ENCODE measurements at regions not wholly inside any gene's neighbourhood (a gene's known extent, or its start where the extent isn't known, plus 50 kb on each side); places are given as distances from the start of the nearest gene placed in this dataset.

DNA sequence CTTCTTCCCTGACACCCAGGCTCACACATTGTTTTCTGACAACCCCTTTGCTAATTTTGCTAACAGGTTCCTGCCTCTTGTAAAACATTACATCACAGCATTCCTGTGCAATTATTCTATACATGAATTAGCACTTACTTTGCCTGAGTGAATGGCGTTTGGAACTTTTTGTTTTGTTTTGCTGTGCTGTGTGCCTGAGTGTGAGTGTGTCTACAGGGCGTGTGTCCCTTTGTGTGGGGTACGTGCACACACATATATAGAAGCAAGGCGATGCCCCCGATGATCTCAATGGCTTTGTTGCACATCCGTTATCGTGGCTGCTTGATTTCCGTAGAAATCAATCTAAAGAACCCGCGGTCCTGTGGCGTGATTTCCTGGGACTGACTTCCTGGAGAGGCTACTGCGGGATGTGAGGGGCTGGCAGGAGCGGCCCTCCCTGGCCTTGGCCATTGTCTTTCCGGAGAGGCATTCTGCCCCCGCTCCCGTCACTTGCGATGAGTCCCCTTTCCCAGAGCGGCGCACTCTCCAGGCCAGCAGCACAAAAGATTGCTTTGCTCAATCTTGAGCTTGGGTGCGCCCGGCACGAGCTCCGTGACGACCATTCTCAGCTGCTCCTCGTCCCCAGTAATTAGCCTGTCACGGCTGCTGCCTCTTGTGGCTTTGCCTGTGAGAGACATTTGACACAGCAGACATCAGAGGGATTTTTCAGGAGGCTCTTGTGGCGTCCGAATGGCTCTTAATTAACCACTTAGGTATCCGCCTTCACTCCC lies 398.1 kb upstream of the IRX1 start:
- DNase-seq, result no peak
- H3K9me3 Mint-ChIP-seq, result peaks cover 0 to 2% of the 10 kb centered on the region in 2 donors
- H3K27ac Mint-ChIP-seq, result no peak overlapping the region
- no peaks in the 10 kb centered on the region for H3K4me1 Mint-ChIP-seq (ENCODE audit: low read depth)
- no peaks in the 10 kb centered on the region for H3K36me3 Mint-ChIP-seq (ENCODE audit: insufficient read depth in 2 of 2)
- no peak for ATAC-seq (replicated peaks in 1 of 2)
- H3K27me3 Mint-ChIP-seq (ENCODE audit: low read depth), result peaks cover 18% of the 10 kb centered on the region
- H3K4me3 Mint-ChIP-seq, result no peak overlapping the region

DNA sequence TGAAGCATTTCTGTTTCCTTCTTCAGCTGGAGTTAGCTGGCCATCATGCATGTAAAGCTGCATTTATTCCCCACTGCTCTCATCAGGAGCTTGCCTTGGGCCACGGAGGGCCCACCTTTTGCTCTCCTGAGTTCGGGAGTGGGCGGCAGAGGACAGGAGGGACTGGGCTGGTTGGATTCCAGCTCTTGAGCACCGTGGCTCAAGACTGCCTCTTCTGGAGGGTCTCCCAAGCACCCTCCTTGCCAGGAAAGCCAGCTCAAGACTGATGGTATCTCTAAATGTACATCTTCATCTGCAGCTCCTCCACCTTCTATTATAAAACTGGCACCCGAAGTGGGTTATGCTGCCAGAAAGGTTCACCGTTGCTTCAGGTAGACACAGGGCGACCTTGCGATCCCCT lies 399.6 kb upstream of the IRX1 start:
- H3K4me3 Mint-ChIP-seq, result no peak overlapping the region
- DNase-seq (no peak), ATAC-seq (replicated peaks in 1 of 2) (no peak)
- no peaks in the 10 kb centered on the region for H3K36me3 Mint-ChIP-seq (ENCODE audit: insufficient read depth in 2 of 2)
- H3K27ac Mint-ChIP-seq, result no peak overlapping the region
- H3K4me1 Mint-ChIP-seq (ENCODE audit: low read depth), result no peaks in the 10 kb centered on the region
- H3K9me3 Mint-ChIP-seq, result no peaks in the 10 kb centered on the region
- peaks cover 18% of the 10 kb centered on the region for H3K27me3 Mint-ChIP-seq (ENCODE audit: low read depth)

DNA sequence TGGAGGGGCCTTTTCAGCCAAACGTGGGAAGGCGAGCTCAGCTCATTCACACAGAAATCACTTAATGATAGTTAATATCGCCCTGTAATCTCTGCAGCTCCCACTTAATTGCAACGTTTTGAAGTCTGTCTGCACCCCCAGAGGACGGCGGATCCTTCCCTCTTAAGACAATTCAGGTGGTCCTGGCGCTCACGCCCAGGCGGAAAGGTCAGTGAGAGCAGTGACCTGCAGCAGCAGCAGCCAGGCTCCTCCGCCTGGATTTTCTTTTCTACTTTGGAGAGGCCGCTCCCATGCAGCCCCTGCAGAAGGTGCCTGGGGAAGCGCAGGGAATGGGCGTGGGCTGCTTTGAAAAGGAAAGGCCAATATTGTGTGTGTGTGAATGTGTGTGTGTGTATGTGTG lies 400.9 kb upstream of the IRX1 start:
- Mint-ChIP-seq H3K27ac (no peak overlapping the region), H3K9me3 (no peaks in the 10 kb centered on the region), H3K4me3 (no peak overlapping the region), H3K4me1 (ENCODE audit: low read depth) (no peaks in the 10 kb centered on the region), H3K27me3 (ENCODE audit: low read depth) (peaks cover 18% of the 10 kb centered on the region), H3K36me3 (ENCODE audit: insufficient read depth in 2 of 2) (no peaks in the 10 kb centered on the region)
- DNase-seq (no peak), ATAC-seq (replicated peaks in 1 of 2) (no peak)

GRCh38 chr5:3194271-3194670 lies 401.4 kb upstream of the IRX1 start:
- Mint-ChIP-seq H3K27me3 (ENCODE audit: low read depth) (peaks cover 18% of the 10 kb centered on the region), H3K27ac (no peak overlapping the region), H3K36me3 (ENCODE audit: insufficient read depth in 2 of 2) (no peaks in the 10 kb centered on the region), H3K9me3 (no peaks in the 10 kb centered on the region), H3K4me1 (ENCODE audit: low read depth) (no peaks in the 10 kb centered on the region), H3K4me3 (no peak overlapping the region)
- no peak for DNase-seq
- no peak for ATAC-seq (replicated peaks in 1 of 2)

DNA sequence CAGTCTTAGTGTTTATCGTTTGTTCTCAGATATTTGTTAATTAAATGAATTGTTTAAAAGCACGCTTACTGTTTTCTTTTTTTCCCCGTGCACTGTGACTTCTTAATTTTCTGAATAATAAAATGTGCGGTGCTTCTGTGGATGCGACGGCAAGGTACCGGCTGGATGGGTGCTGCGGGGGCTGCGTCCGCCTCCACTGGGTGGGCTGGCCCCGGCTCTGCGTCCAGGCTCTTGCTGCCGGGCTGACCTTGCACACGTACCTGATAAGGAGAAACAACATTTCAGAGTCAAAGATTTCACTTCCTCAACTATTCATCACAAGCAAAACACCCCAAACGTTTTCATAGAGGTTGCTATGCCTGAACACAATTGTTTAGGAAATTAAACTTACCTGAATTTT lies 404.0 kb upstream of the IRX1 start:
- DNase-seq, result no peak
- H3K27me3 Mint-ChIP-seq (ENCODE audit: low read depth), result no peaks in the 10 kb centered on the region
- H3K4me3 Mint-ChIP-seq, result no peak overlapping the region
- H3K27ac Mint-ChIP-seq, result no peak overlapping the region
- H3K9me3 Mint-ChIP-seq, result no peaks in the 10 kb centered on the region
- H3K4me1 Mint-ChIP-seq (ENCODE audit: low read depth), result no peaks in the 10 kb centered on the region
- no peak for ATAC-seq (replicated peaks in 1 of 2)
- H3K36me3 Mint-ChIP-seq (ENCODE audit: insufficient read depth in 2 of 2), result no peaks in the 10 kb centered on the region

- no peaks in the 10 kb centered on the region for H3K9me3 Mint-ChIP-seq
- no peaks in the 10 kb centered on the region for H3K36me3 Mint-ChIP-seq (ENCODE audit: insufficient read depth in 2 of 2)
- H3K4me1 Mint-ChIP-seq (ENCODE audit: low read depth), result no peaks in the 10 kb centered on the region
- H3K27ac Mint-ChIP-seq, result no peak overlapping the region
- no peak overlapping the region for H3K4me3 Mint-ChIP-seq
- DNase-seq (no peak), ATAC-seq (replicated peaks in 1 of 2) (no peak)
- no peaks in the 10 kb centered on the region for H3K27me3 Mint-ChIP-seq (ENCODE audit: low read depth)
Measured at GRCh38 chr5:3190930-3191329, 404.7 kb upstream of the IRX1 start.

DNA sequence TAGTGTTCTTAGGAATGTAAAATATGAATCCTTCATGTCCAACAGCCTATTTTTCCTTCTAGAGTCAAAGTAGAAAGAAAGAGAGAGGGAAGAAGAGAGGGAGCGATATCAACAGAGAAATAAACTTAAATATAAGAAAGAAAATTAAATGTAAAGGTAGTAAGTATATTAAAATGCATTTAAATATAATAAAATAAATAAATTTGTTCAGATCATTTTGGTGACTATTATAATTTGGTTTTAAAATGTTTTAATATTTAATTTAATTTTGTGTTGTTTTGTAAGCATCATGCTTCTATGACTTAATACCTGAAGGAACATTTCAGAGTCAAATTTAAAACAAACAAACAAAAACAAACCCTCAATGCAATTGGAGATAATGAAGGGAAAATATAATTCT lies 405.2 kb upstream of the IRX1 start:
- no peaks in the 10 kb centered on the region for H3K36me3 Mint-ChIP-seq (ENCODE audit: insufficient read depth in 2 of 2)
- H3K4me1 Mint-ChIP-seq (ENCODE audit: low read depth), result no peaks in the 10 kb centered on the region
- H3K27ac Mint-ChIP-seq, result no peak overlapping the region
- no peak for ATAC-seq (replicated peaks in 1 of 2)
- H3K4me3 Mint-ChIP-seq, result no peak overlapping the region
- no peaks in the 10 kb centered on the region for H3K27me3 Mint-ChIP-seq (ENCODE audit: low read depth)
- DNase-seq, result no peak
- no peaks in the 10 kb centered on the region for H3K9me3 Mint-ChIP-seq

- Mint-ChIP-seq H3K27me3 (ENCODE audit: low read depth) (no peaks in the 10 kb centered on the region), H3K9me3 (no peaks in the 10 kb centered on the region), H3K36me3 (ENCODE audit: insufficient read depth in 2 of 2) (no peaks in the 10 kb centered on the region), H3K4me1 (ENCODE audit: low read depth) (no peaks in the 10 kb centered on the region), H3K4me3 (no peak overlapping the region), H3K27ac (no peak overlapping the region)
- DNase-seq (no peak), ATAC-seq (replicated peaks in 1 of 2) (no peak)
Measured at GRCh38 chr5:3187771-3188425, 407.7 kb upstream of the IRX1 start.

DNA sequence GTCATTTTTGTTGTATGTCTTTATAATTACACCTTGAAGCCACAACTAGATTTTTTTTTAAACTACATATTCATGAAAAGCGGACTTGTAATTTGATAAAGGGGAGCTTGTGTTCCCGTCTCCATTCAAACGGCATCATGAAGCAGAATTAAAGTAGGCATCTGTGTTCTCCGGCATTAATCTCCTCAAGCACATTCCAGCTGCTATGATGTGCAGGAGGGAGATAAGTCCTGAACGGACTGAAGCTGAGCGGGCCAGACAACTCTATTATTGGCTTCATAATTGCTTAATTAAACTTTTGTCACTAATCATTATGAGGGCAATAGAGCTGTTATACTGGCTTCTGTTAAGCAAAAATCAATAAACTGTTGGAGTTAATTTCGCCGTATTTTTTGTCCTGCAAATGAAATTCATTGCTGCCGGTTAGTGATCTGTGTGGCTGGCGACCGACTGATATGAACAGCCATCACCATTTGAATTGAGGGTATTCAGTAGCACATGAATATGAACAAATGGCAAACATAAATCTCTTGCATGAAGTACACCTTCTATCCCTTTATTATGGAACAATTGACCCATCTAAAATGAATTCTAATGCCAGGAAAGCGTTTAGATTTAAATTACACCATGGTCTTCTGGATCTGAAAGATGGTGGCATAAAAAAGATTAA lies 408.8 kb upstream of the IRX1 start:
- Mint-ChIP-seq H3K27me3 (ENCODE audit: low read depth) (no peaks in the 10 kb centered on the region), H3K4me3 (no peak overlapping the region), H3K36me3 (ENCODE audit: insufficient read depth in 2 of 2) (no peaks in the 10 kb centered on the region), H3K9me3 (no peaks in the 10 kb centered on the region), H3K4me1 (ENCODE audit: low read depth) (no peaks in the 10 kb centered on the region), H3K27ac (no peak overlapping the region)
- ATAC-seq (replicated peaks in 1 of 2), result no peak
- DNase-seq, result no peak

- Mint-ChIP-seq H3K9me3 (no peaks in the 10 kb centered on the region), H3K4me1 (ENCODE audit: low read depth) (no peaks in the 10 kb centered on the region), H3K27ac (no peak overlapping the region), H3K4me3 (no peak overlapping the region), H3K27me3 (ENCODE audit: low read depth) (no peaks in the 10 kb centered on the region), H3K36me3 (ENCODE audit: insufficient read depth in 2 of 2) (no peaks in the 10 kb centered on the region)
- no peak for DNase-seq
- no peak for ATAC-seq (replicated peaks in 1 of 2)
Measured at GRCh38 chr5:3186156-3186555, 409.5 kb upstream of the IRX1 start.

DNA sequence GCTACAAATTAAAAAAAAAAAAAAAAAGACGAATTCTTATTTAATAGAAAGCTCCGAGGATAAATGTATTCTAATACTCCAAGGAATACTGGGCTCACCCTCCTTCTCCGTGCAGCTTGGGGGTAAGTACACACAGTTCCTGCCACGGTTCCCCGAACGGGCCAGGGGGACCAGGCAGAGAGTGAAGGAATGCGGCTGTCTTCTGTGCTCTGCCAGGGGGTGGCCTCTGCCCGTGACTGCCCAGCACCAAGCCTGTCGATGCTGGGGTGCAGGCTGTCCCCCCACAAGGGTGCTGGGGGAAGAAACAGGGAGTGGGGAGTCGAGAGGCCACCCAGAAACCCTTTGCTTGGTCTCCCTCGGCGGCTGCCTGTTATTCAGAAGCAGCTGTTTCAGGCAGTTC lies 410.1 kb upstream of the IRX1 start:
- H3K27ac Mint-ChIP-seq, result no peak overlapping the region
- no peaks in the 10 kb centered on the region for H3K36me3 Mint-ChIP-seq (ENCODE audit: insufficient read depth in 2 of 2)
- no peak overlapping the region for H3K4me3 Mint-ChIP-seq
- H3K4me1 Mint-ChIP-seq (ENCODE audit: low read depth), result no peaks in the 10 kb centered on the region
- DNase-seq (no peak), ATAC-seq (replicated peaks in 1 of 2) (no peak)
- no peaks in the 10 kb centered on the region for H3K9me3 Mint-ChIP-seq
- H3K27me3 Mint-ChIP-seq (ENCODE audit: low read depth), result no peaks in the 10 kb centered on the region

- Mint-ChIP-seq H3K4me1 (ENCODE audit: low read depth) (no peaks in the 10 kb centered on the region), H3K9me3 (no peaks in the 10 kb centered on the region), H3K4me3 (no peak overlapping the region), H3K27me3 (ENCODE audit: low read depth) (no peaks in the 10 kb centered on the region), H3K36me3 (ENCODE audit: insufficient read depth in 2 of 2) (no peaks in the 10 kb centered on the region), H3K27ac (no peak overlapping the region)
- no peak for ATAC-seq (replicated peaks in 1 of 2)
- no peak for DNase-seq
Measured at GRCh38 chr5:3182133-3182876, 413.3 kb upstream of the IRX1 start.

DNA sequence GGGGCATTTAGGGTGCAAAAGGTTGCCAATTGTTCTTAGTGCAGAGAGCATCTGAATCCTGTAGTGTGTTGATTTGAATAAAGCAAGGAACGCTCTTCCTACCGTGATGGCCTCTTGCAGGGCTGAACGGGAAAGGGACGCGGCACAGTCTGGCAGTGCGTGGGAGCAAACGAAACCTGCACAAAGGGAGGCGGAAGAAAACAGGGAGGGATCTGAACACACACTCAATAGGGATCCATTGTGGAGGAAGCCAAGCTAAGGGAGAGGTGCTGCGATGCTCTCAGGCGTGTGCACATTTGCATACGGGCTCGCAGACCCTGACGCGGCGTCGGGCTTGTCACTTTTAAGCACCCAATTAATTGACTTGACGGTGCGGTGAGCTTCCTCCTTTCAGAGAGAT lies 414.0 kb upstream of the IRX1 start:
- no peak for ATAC-seq (replicated peaks in 1 of 2)
- H3K36me3 Mint-ChIP-seq (ENCODE audit: insufficient read depth in 2 of 2), result no peaks in the 10 kb centered on the region

More for the DNA sequence above, 414.0 kb upstream of the IRX1 start:
- H3K4me1 Mint-ChIP-seq (ENCODE audit: low read depth), result no peaks in the 10 kb centered on the region
- no peak for DNase-seq
- no peaks in the 10 kb centered on the region for H3K27me3 Mint-ChIP-seq (ENCODE audit: low read depth)
- no peaks in the 10 kb centered on the region for H3K9me3 Mint-ChIP-seq
- H3K4me3 Mint-ChIP-seq, result no peak overlapping the region
- H3K27ac Mint-ChIP-seq, result no peak overlapping the region

Data from activated T-cell treated with anti-CD3 and anti-CD28 coated beads, Interleukin-2, amount 50 U/mL, for 72 hours (primary cell).